CD4-positive, alpha-beta T cell treated with Interleukin-1 beta for 1 hour (primary cell): ENCODE measurements at regions not wholly inside any gene's neighbourhood (a gene's known extent, or its start where the extent isn't known, plus 50 kb on each side); places are given as distances from the start of the nearest gene placed in this dataset.
"Not testable (repeated sequence)": the region's sequence is repeated elsewhere in the genome, so short reads cannot be mapped to it uniquely, and the experiment has no call there.

ENCODE experiments used
- DNase-seq, 2 donors: peaks; one replicate each; pipeline ENCODE4 v3.0.0-alpha.2; 2020 to 2022

- no peak for DNase-seq
Measured at GRCh38 chr16:87143661-87144121, 173.5 kb downstream of the C16orf95 start.

DNA sequence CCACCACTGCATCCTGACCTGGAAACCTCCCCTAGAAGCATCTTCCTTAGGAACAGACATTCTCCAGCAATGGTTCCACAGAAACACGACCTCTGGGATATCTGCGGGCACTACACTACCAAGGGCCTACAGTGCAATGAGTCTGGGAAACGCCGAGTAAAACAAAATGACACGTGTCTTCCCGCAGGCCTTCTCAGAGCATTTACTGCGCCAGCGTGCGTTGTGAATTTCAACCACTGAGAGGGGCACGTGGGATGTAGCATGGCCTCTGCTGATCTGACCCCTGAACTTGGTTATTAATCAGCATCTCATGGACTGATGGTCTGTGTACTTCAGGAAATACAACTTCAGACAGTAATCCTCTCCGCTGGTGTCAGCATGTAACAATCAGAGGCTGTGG is 173.0 kb downstream of the C16orf95 start:
- DNase-seq: no peak

DNA sequence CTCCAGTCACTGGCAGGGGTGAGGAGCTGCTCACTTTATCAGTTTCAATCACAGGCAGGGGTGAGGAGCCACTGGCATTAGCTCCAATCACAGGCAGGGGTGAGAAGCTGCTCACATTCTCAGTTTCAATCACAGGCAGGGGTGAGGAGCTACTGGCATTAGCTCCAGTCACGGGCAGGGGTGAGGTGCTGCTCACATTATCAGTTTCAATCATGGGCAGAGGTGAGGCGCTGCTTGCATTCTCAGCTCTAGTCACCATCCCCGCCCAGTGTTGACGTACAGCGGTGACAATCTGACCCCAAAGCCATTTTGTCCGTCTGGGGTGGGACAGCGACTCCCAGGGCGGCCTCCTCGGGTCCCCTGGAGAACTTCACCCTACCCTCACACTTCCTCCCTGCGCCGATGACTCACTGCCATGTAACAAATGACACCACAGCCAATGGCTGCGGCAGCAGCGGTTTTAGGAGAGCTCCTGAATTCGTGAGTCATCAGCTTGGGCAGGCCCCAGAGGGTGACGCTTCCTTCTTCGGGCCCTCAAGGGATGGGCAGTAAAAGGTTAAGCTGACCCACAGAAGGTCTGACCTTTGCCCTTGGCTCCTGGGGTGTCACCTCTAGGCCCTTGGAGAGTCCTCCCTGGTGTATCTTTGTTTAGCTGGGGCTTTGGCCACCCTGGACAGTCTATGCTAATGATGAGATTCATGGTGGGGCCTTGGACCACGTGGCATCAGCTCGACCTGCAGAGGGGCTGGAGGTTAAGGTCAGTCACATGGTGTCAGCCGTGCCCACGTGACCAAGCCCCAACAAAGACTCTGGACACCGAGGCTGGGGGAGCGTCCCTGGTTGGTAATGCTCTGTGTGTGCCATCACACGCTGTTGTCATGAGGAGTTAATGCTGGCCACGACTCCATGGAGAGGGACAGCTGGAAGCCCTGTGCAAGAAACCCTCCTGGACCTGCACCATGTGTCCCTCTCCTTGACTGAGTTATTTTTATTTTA is 171.7 kb downstream of the C16orf95 start:
- no peak for DNase-seq

GRCh38 chr16:87146676-87147075 is 170.5 kb downstream of the C16orf95 start:
- DNase-seq: no peak

- DNase-seq: no peak
Measured at GRCh38 chr16:87149051-87149450, 168.1 kb downstream of the C16orf95 start.

- no peak for DNase-seq
Measured at GRCh38 chr16:87150262-87150661, 166.9 kb downstream of the C16orf95 start.

- DNase-seq: no peak
Measured at GRCh38 chr16:87150681-87151280, 166.4 kb downstream of the C16orf95 start.

- DNase-seq: no peak
Measured at GRCh38 chr16:87152221-87152755, 164.9 kb downstream of the C16orf95 start.

GRCh38 chr16:87153326-87153725 is 163.9 kb downstream of the C16orf95 start:
- no peak for DNase-seq

DNA sequence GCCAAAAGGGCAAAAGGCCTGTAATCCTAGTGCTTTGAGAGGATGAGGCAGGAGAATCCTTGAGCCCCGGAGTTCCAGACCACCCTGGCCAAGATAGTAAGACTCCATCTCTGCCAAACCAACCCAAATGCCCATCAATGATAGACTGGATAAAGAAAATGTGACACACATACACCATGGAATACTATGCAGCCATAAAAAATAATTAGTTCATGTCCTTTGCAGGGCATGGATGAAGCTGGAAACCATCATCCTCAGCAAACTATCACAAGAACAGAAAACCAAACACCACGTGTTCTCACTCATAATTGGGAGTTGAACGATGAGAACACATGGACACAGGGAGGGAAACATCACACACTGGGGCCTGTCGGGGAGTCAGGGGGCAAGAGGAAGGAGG is 161.9 kb downstream of the C16orf95 start:
- DNase-seq: not testable (repeated sequence)

- DNase-seq: no peak
Measured at GRCh38 chr16:87156195-87156594, 161.0 kb downstream of the C16orf95 start.

GRCh38 chr16:87160234-87160636 is 157.0 kb downstream of the C16orf95 start:
- no peak for DNase-seq

GRCh38 chr16:87160701-87161337 is 156.4 kb downstream of the C16orf95 start:
- no peak for DNase-seq

GRCh38 chr16:87161410-87161809 is 155.8 kb downstream of the C16orf95 start:
- not testable (repeated sequence) for DNase-seq

- DNase-seq: no peak
Measured at GRCh38 chr16:87161822-87162676, 155.1 kb downstream of the C16orf95 start.

GRCh38 chr16:87162799-87163198 is 154.4 kb downstream of the C16orf95 start:
- DNase-seq: not testable (repeated sequence)

GRCh38 chr16:87163637-87164036 is 153.6 kb downstream of the C16orf95 start:
- DNase-seq: no peak

DNA sequence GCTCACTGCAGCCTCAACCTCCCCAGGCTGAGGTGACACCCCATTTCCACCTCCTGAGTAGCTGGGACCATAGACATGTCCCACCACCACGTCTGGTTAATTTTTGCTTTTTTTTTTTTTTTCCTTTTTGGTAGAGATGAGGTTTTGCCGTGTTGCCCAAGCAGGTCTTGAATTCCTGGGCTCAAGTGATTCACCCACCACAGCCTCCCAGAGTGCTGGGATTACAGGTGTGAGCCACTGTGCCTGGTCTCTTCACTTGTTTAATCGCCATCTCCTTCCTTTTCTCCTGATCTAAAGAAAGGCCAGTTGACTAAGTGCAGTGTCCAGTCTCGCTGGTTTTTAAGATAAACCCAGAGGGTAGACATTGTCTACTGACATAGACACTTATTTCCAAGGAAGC is 152.0 kb downstream of the C16orf95 start:
- no peak for DNase-seq

DNA sequence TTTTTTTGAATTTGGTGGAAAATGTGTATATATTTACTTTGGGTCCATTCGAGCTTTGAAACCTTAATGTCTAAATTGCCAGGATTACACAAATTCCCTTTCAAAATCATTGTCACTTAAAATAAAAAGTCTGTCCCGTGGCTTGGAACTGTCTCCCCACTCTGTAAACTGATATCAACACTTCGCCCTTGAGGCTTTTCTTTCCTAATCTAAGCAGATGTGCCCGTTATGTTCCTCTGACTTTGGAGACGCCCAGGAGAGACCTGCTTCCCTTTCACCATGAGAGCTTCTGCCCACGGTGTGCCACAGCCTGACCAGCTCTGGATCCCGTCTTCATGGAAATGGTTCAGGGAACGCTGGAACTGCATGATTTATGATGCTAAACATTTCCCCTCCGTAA is 151.3 kb downstream of the C16orf95 start:
- no peak for DNase-seq

DNA sequence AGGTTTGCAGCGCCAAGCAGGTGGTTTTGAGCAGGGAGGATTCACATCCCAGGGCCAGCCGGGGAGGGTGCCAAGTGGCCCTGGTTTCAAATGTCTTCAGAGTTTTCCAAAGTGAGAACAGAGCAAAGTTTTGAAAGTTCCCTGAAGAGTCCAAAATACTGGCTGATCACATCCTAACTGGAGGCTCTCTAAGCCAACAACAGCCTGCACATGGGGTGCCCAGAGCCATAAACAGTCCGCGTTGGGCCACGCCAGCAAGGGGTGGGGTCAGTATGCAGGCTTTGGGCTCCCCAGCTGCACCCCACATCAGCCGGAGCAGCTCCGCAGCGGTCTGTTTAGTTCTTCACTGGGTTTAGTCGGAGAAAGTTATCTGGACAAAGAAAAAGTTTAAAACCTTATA is 150.9 kb downstream of the C16orf95 start:
- DNase-seq: no peak

- DNase-seq: no peak
Measured at GRCh38 chr16:87166934-87167333, 150.3 kb downstream of the C16orf95 start.

DNA sequence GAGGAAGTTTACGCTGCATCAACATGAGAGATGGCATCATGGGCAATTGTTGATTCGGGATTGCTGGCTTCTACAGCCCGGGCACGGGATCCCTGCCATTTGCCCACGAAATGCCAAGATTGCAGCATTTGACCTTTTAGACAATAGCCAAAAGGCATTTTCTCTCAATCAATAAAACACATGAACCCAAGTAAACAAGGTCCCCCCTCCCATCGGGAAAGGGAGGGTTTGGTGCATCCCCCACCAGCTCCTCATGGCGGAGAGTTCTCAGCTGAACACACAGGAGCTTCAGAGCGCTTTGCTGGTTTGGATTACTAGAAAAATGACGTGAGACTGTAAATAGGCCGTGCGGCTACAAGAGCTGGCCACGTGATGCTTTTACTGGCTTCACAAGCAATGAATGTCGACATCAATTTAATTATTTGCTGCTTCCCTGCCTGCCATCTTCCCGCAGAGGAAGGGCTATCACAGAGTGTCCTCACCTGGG is 147.6 kb downstream of the C16orf95 start:
- DNase-seq: no peak
